22Rv1 (cell line): ENCODE measurements at regions not wholly inside any gene's neighbourhood (a gene's known extent, or its start where the extent isn't known, plus 50 kb on each side); places are given as distances from the start of the nearest gene placed in this dataset.

Source experiments
- ZFX ChIP-seq: fragments of 450-650 bp; IDR thresholded peaks from 2 replicates; pipeline ENCODE4 v1.6.1; 2017; ENCODE audit warnings: antibody characterized with exemption, borderline replicate concordance
- TF ChIP-seq, protein P1 (sequence below): fragments of 450-650 bp; IDR thresholded peaks from 2 replicates; pipeline ENCODE4 v1.5.1; 2017; ENCODE audit warnings: mild to moderate bottlenecking

DNA sequence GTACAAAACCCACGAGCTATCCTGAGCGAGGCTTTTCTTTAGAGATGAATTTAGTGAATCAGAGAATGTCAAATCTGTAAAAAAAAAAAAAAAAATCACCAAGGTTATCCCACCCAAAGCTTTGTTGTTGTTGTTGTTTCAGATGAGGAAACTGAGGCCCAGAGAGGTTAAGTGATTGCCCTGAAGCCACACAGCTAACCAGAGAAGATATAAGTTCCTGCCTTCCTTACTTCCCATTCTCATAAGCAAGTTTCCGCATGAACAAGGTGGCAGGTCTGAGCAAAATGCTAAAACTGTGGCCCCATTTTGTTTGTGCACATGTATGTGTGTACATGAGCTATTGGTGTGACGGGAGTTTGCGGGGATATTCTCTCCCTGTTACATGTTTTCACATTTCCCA, 352.1 kb upstream of the ZFHX3 start:
- TF ChIP-seq, protein P1, sequence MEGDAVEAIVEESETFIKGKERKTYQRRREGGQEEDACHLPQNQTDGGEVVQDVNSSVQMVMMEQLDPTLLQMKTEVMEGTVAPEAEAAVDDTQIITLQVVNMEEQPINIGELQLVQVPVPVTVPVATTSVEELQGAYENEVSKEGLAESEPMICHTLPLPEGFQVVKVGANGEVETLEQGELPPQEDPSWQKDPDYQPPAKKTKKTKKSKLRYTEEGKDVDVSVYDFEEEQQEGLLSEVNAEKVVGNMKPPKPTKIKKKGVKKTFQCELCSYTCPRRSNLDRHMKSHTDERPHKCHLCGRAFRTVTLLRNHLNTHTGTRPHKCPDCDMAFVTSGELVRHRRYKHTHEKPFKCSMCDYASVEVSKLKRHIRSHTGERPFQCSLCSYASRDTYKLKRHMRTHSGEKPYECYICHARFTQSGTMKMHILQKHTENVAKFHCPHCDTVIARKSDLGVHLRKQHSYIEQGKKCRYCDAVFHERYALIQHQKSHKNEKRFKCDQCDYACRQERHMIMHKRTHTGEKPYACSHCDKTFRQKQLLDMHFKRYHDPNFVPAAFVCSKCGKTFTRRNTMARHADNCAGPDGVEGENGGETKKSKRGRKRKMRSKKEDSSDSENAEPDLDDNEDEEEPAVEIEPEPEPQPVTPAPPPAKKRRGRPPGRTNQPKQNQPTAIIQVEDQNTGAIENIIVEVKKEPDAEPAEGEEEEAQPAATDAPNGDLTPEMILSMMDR, result no peak
- no peak for TF ChIP-seq ZFX
